SK-N-SH treated with all-trans-retinoic acid at 6 μM for 48 hours (cell line): ENCODE measurements at regions not wholly inside any gene's neighbourhood (a gene's known extent, or its start where the extent isn't known, plus 50 kb on each side); places are given as distances from the start of the nearest gene placed in this dataset.
"Not testable (repeated sequence)": the region's sequence is repeated elsewhere in the genome, so short reads cannot be mapped to it uniquely, and the experiment has no call there.

ENCODE experiments used
- ARNTL ChIP-seq: fragments of 450-650 bp; formaldehyde crosslinking; IDR thresholded peaks from 2 replicates; pipeline ENCODE4 v1.5.0; 2020; ENCODE audit warnings: low read depth, mild to moderate bottlenecking, moderate library complexity, borderline replicate concordance
- BACH2 ChIP-seq: fragments of 250-450 bp; sonication (Bioruptor Pico); IDR thresholded peaks from 2 replicates; pipeline ENCODE4 v1.9.0; 2021; ENCODE audit warnings: mild to moderate bottlenecking, borderline replicate concordance
- RARB ChIP-seq: fragments of 250-450 bp; sonication (Bioruptor Pico); IDR thresholded peaks from 2 replicates; pipeline ENCODE4 v1.8.0; 2021; ENCODE audit warnings: mild to moderate bottlenecking, moderate library complexity
- ZFP3 ChIP-seq: fragments of 250-450 bp; sonication (Bioruptor Pico); IDR thresholded peaks from 2 replicates; pipeline ENCODE4 v1.5.0; 2020; ENCODE audit warnings: mild to moderate bottlenecking, moderate library complexity
- TF ChIP-seq, protein P1 (sequence below): fragments of 250-450 bp; sonication (Bioruptor Pico); IDR thresholded peaks from 2 replicates; pipeline ENCODE4 v1.8.0; 2020; ENCODE audit warnings: mild to moderate bottlenecking, moderate library complexity, borderline replicate concordance
- TF ChIP-seq, protein P2 (sequence below): fragments of 250-450 bp; sonication (Bioruptor Pico); IDR thresholded peaks from 2 replicates; pipeline ENCODE4 v1.5.1; 2020; ENCODE audit warnings: low read depth, mild to moderate bottlenecking, moderate library complexity
- TF ChIP-seq, protein P3 (sequence below): fragments of 250-450 bp; sonication (Bioruptor Pico); IDR thresholded peaks from 2 replicates; pipeline ENCODE4 v1.5.0; 2020; ENCODE audit warnings: mild to moderate bottlenecking, moderate library complexity

DNA sequence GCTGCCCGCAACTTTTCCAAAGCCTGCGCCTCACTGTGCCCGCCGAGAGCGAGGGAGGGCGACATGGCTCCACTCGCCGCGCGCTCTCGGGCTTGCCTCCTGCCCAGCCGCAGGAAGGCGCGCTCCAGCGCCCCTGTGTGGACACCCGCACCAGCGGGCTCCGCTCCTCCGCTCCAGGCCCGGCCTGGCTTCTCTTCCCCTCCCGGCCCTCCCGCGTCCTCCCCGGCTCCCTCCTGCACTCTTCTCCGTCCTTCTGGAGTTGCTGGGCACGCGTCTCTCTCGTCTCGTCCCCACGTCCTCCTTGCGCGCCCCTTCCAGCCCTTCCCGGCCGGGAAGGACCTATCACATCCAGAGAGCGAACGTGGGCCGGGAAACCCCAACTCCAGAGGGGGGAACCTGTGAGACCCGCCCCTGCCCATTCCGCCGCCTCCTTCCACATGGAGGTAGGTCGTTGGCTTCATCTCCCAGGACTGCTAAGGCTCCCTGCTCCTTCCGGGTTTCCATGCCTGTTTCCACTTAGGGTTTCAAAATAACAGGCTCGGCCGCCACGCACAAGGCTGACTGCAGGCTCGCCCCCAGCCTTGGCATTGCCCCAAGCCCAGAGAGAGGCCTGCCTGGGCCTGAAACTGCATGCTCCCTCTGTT is 175.4 kb downstream of the ATP6V0E2 start:
- TF ChIP-seq, protein P1, sequence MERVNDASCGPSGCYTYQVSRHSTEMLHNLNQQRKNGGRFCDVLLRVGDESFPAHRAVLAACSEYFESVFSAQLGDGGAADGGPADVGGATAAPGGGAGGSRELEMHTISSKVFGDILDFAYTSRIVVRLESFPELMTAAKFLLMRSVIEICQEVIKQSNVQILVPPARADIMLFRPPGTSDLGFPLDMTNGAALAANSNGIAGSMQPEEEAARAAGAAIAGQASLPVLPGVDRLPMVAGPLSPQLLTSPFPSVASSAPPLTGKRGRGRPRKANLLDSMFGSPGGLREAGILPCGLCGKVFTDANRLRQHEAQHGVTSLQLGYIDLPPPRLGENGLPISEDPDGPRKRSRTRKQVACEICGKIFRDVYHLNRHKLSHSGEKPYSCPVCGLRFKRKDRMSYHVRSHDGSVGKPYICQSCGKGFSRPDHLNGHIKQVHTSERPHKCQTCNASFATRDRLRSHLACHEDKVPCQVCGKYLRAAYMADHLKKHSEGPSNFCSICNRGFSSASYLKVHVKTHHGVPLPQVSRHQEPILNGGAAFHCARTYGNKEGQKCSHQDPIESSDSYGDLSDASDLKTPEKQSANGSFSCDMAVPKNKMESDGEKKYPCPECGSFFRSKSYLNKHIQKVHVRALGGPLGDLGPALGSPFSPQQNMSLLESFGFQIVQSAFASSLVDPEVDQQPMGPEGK (CRISPR knock-in tag), result not testable (repeated sequence)
- not testable (repeated sequence) for TF ChIP-seq ZFP3 (CRISPR knock-in tag); BACH2 (CRISPR knock-in tag); RARB; ARNTL (CRISPR knock-in tag)
- TF ChIP-seq, protein P2, sequence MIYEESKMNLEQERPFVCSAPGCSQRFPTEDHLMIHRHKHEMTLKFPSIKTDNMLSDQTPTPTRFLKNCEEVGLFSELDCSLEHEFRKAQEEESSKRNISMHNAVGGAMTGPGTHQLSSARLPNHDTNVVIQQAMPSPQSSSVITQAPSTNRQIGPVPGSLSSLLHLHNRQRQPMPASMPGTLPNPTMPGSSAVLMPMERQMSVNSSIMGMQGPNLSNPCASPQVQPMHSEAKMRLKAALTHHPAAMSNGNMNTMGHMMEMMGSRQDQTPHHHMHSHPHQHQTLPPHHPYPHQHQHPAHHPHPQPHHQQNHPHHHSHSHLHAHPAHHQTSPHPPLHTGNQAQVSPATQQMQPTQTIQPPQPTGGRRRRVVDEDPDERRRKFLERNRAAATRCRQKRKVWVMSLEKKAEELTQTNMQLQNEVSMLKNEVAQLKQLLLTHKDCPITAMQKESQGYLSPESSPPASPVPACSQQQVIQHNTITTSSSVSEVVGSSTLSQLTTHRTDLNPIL (CRISPR knock-in tag), result not testable (repeated sequence)
- TF ChIP-seq, protein P3, sequence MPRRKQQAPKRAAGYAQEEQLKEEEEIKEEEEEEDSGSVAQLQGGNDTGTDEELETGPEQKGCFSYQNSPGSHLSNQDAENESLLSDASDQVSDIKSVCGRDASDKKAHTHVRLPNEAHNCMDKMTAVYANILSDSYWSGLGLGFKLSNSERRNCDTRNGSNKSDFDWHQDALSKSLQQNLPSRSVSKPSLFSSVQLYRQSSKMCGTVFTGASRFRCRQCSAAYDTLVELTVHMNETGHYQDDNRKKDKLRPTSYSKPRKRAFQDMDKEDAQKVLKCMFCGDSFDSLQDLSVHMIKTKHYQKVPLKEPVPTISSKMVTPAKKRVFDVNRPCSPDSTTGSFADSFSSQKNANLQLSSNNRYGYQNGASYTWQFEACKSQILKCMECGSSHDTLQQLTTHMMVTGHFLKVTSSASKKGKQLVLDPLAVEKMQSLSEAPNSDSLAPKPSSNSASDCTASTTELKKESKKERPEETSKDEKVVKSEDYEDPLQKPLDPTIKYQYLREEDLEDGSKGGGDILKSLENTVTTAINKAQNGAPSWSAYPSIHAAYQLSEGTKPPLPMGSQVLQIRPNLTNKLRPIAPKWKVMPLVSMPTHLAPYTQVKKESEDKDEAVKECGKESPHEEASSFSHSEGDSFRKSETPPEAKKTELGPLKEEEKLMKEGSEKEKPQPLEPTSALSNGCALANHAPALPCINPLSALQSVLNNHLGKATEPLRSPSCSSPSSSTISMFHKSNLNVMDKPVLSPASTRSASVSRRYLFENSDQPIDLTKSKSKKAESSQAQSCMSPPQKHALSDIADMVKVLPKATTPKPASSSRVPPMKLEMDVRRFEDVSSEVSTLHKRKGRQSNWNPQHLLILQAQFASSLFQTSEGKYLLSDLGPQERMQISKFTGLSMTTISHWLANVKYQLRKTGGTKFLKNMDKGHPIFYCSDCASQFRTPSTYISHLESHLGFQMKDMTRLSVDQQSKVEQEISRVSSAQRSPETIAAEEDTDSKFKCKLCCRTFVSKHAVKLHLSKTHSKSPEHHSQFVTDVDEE, result not testable (repeated sequence)
